GM12878 (cell line): ENCODE measurements at regions not wholly inside any gene's neighbourhood (a gene's known extent, or its start where the extent isn't known, plus 50 kb on each side); places are given as distances from the start of the nearest gene placed in this dataset.

Experiments used
- ATAC-seq: fragments of 200-7000 bp; cut with Tn5 transposase; 3 replicates; pipeline ENCODE4 v1.9.1; 2020; ENCODE audit warnings: mild to moderate bottlenecking, moderate library complexity
- BruUV-seq: library from RNA; stranded (reverse); fragments of 400-500 nt; replicated peaks from 2 replicates; lab custom pipeline; 2021; lab: Mats Ljungman, UMichigan
- CTCF ChIA-PET: fragments of 300-600 bp; sonication (Branson Sonifier 250); formaldehyde crosslinking; extraction: SDS; loops from one replicate; lab custom pipeline; 2021; ENCODE audit warnings: inconsistent platforms; lab: Yijun Ruan, JAX
- POLR2A ChIA-PET: fragments of 350-600 bp; formaldehyde crosslinking; extraction: SDS; loops from one replicate; lab custom pipeline; 2021; ENCODE audit warnings: inconsistent platforms; lab: Charles Lee
- RAD21 ChIA-PET: fragments of 300-600 bp; sonication (Branson Sonifier 250); formaldehyde crosslinking; loops from one replicate; lab custom pipeline; 2023; ENCODE audit warnings: antibody characterized with exemption; ENCODE audit not compliant: unreplicated experiment; lab: Charles Lee
- SMC1A ChIA-PET: fragments of 300-600 bp; sonication (Branson Sonifier 250); formaldehyde crosslinking; loops from one replicate; lab custom pipeline; 2023; ENCODE audit not compliant: unreplicated experiment, uncharacterized antibody; lab: Charles Lee
- DNase-seq: peaks from one replicate; pipeline ENCODE4 v3.0.0-alpha.2; 2011; ENCODE audit warnings: low read depth, low spot score
- FAIRE-seq: peaks from 3 replicates; lab custom pipeline; 2011; peaks lifted over from hg19 to GRCh38; lab: Jason Lieb, UNC
- H2AFZ ChIP-seq: 2 replicates; pipeline ENCODE4 v1.6.0; 2011; ENCODE audit warnings: low read depth, low read length, control low read depth; ENCODE audit not compliant: control insufficient read depth
- H3K27ac ChIP-seq: 2 replicates; pipeline ENCODE4 v1.5.1; 2011; ENCODE audit warnings: control low read depth; ENCODE audit not compliant: control insufficient read depth, insufficient read depth
- H3K27me3 ChIP-seq, 2 experiments: replicated peaks in 1 of 2; 2 replicates each; pipeline versions ENCODE4 v1.6.0 to v1.6.1; 2011; ENCODE audit warnings: low read length in 1 of 2; ENCODE audit not compliant: control insufficient read depth in 2 of 2, insufficient read depth in 2 of 2
- H3K36me3 ChIP-seq, 2 experiments: 2 replicates each; pipeline ENCODE4 v1.5.1; 2011; ENCODE audit warnings: low read length in 1 of 2; ENCODE audit not compliant: control insufficient read depth in 2 of 2, insufficient read depth in 2 of 2
- H3K4me1 ChIP-seq: 2 replicates; pipeline ENCODE4 v1.6.1; 2011; ENCODE audit warnings: mild to moderate bottlenecking, low read length, moderate library complexity, mixed read lengths; ENCODE audit not compliant: control insufficient read depth, insufficient read depth
- H3K4me2 ChIP-seq: 2 replicates; pipeline ENCODE4 v1.6.0; 2011; ENCODE audit warnings: control low read depth; ENCODE audit not compliant: control insufficient read depth, insufficient read depth
- H3K4me3 ChIP-seq: fragments of 200-600 bp; sonication (generic); 2 replicates; pipeline ENCODE4 v1.5.1; 2016
- H3K79me2 ChIP-seq: 2 replicates; pipeline ENCODE4 v1.6.0; 2011; ENCODE audit warnings: low read length; ENCODE audit not compliant: control insufficient read depth, insufficient read depth
- H3K9ac ChIP-seq: 2 replicates; pipeline ENCODE4 v1.8.0; 2011; ENCODE audit warnings: low read length, control low read depth, mixed read lengths; ENCODE audit not compliant: control insufficient read depth, insufficient read depth
- H3K9me3 ChIP-seq: replicated peaks from 3 replicates; pipeline ENCODE4 v1.5.1; 2011; ENCODE audit warnings: mild to moderate bottlenecking, low read length; ENCODE audit not compliant: control insufficient read depth, insufficient read depth
- H4K20me1 ChIP-seq: 2 replicates; pipeline ENCODE4 v1.6.0; 2011; ENCODE audit not compliant: control insufficient read depth, insufficient read depth
- ATF7 ChIP-seq: fragments of 450-650 bp; IDR thresholded peaks from 2 replicates; pipeline ENCODE4 v1.6.1; 2016; ENCODE audit warnings: low read depth, mild to moderate bottlenecking
- E2F4 ChIP-seq: IDR thresholded peaks from 2 replicates; pipeline ENCODE4 v1.6.1; 2012; ENCODE audit warnings: low read depth, low read length, improper control_type of control experiment
- EED ChIP-seq: sonication (generic); IDR thresholded peaks from 2 replicates; pipeline ENCODE4 v1.6.1; 2016; ENCODE audit warnings: antibody characterized with exemption, low read depth
- HSF1 ChIP-seq: fragments of 150-350 bp; IDR thresholded peaks from 2 replicates; pipeline ENCODE4 v1.6.1; 2014; ENCODE audit warnings: mild to moderate bottlenecking, low read depth, low read length
- JUND ChIP-seq: IDR thresholded peaks from 2 replicates; pipeline ENCODE4 v1.6.1; 2012; ENCODE audit warnings: low read depth, mild to moderate bottlenecking, low read length, improper control_type of control experiment, moderate library complexity
- NFYA ChIP-seq: IDR thresholded peaks from 2 replicates; pipeline ENCODE4 v1.6.1; 2011; ENCODE audit warnings: low read depth, mild to moderate bottlenecking, low read length, improper control_type of control experiment, borderline replicate concordance
- POLR2A ChIP-seq: IDR thresholded peaks from 2 replicates; pipeline ENCODE4 v1.6.1; 2011; ENCODE audit warnings: low read depth, mild to moderate bottlenecking, low read length
- SREBF1 ChIP-seq: IDR thresholded peaks from 2 replicates; pipeline ENCODE4 v1.6.1; 2012; ENCODE audit warnings: mild to moderate bottlenecking, low read length
- ZZZ3 ChIP-seq: IDR thresholded peaks from 2 replicates; pipeline ENCODE4 v1.6.1; 2011; ENCODE audit warnings: low read depth; ENCODE audit not compliant: control insufficient read depth, insufficient read length
- WGBS: methylation state at CpG from one replicate; pipeline ENCODE4 v1.1.6; 2016; ENCODE audit warnings: low lambda C conversion rate; ENCODE audit not compliant: insufficient replicate concordance, insufficient coverage; ENCODE audit errors: missing lambda C conversion rate; 5-methylcytosine and 5-hydroxymethylcytosine counted together
- in situ Hi-C: fragments of 300-500 bp; cut with MboI; formaldehyde crosslinking; loops from 9 replicates; pipeline ENCODE4 v1.14.3; 2018; ENCODE audit warnings: mixed read lengths
- intact Hi-C: fragments of 100-400 bp; cut with micrococcal nuclease; formaldehyde crosslinking; loops from one replicate; pipeline ENCODE4 v1.14.2; 2022; ENCODE audit not compliant: unreplicated experiment

- no peak for DNase-seq
- 63% methylated on average over 5 of the region's 5 CpGs for WGBS
- BruUV-seq = no TSS peak
Measured at GRCh38 chr7:153370092-153370491, 610.5 kb downstream of the ACTR3B start.

More at GRCh38 chr7:153370092-153370491, 610.5 kb downstream of the ACTR3B start:
- H4K20me1 ChIP-seq = no peaks in the 10 kb centered on the region
- no peaks in the 10 kb centered on the region for H3K9me3 ChIP-seq
- H3K27ac ChIP-seq = no peak overlapping the region
- in situ Hi-C loops (no loop called here), intact Hi-C loops (no loop called here)
- H3K79me2 ChIP-seq = no peaks in the 10 kb centered on the region
- H3K27me3 ChIP-seq = no peaks in the 10 kb centered on the region
- no peak overlapping the region for H3K4me3 ChIP-seq
- SMC1A ChIA-PET = interaction anchor here (0.7 kb wide), 1 partner anchor 488 kb away, joined by 3 read pairs; no protein-coding TSS in a partner anchor
- ATAC-seq = no peak
- H3K4me1 ChIP-seq = no peaks in the 10 kb centered on the region
- RAD21 ChIA-PET = no interaction called here
- CTCF ChIA-PET = no interaction called here
- TF ChIP-seq HSF1 (no peak), SREBF1 (no peak), JUND (no peak), E2F4 (no peak), ATF7 (no peak), EED (no peak), POLR2A (no peak), ZZZ3 (no peak), NFYA (no peak)
- POLR2A ChIA-PET = no interaction called here
- no peak overlapping the region for H3K4me2 ChIP-seq
- no peak overlapping the region for H3K9ac ChIP-seq
- H2AFZ ChIP-seq = no peak overlapping the region
- H3K36me3 ChIP-seq = no peaks in the 10 kb centered on the region
- no peak for FAIRE-seq
